Heart left ventricle (tissue), 16 donors: ENCODE measurements at regions not wholly inside any gene's neighbourhood (a gene's known extent, or its start where the extent isn't known, plus 50 kb on each side); places are given as distances from the start of the nearest gene placed in this dataset.

ENCODE experiments used
- ATAC-seq, 4 donors: fragments of 200-7000 bp; cut with Tn5 transposase; one replicate each; pipeline ENCODE4 v1.9.1; 2020 to 2022; ENCODE audit warnings: moderate library complexity in 4 of 4, mild to moderate bottlenecking in 3 of 4, moderate number of reproducible peaks in 1 of 4
- DNase-seq, 5 donors: peaks; one replicate each; pipeline ENCODE4 v3.0.0-alpha.2; 2020
- H3K27ac ChIP-seq, 12 donors: fragments of 200-600 bp; sonication (generic) in 4 of 12; one replicate each; pipeline versions ENCODE4 v1.5.0 to v1.8.0; 2016 to 2022; ENCODE audit warnings: mild to moderate bottlenecking in 2 of 12
- H3K27me3 ChIP-seq, 9 donors: fragments of 200-600 bp; sonication (generic) in 2 of 9; one replicate each; pipeline versions ENCODE4 v1.5.1 to v1.8.0; 2016 to 2022; ENCODE audit warnings: mild to moderate bottlenecking in 3 of 9
- H3K36me3 ChIP-seq, 9 donors: fragments of 200-600 bp; sonication (generic) in 2 of 9; one replicate each; pipeline versions ENCODE4 v1.5.0 to v1.8.0; 2018 to 2022; ENCODE audit warnings: mild to moderate bottlenecking in 2 of 9
- H3K4me1 ChIP-seq, 12 donors: fragments of 200-600 bp; sonication (generic) in 4 of 12; one replicate each; pipeline versions ENCODE4 v1.5.0 to v1.8.0; 2016 to 2022; ENCODE audit warnings: mild to moderate bottlenecking in 3 of 12
- H3K4me3 ChIP-seq, 12 donors: fragments of 200-600 bp; sonication (generic) in 4 of 12; one replicate each; pipeline versions ENCODE4 v1.5.0 to v1.8.0; 2017 to 2022; ENCODE audit warnings: mild to moderate bottlenecking in 9 of 12, moderate library complexity in 4 of 12
- H3K9me3 ChIP-seq, 12 donors: fragments of 200-600 bp; sonication (generic) in 4 of 12; one replicate each; pipeline versions ENCODE4 v1.5.0 to v1.8.0; 2016 to 2022; ENCODE audit warnings: mild to moderate bottlenecking in 1 of 12
- CTCF ChIP-seq, 12 donors: fragments of 200-600 bp; sonication (generic) in 4 of 12; IDR thresholded peaks; one replicate each; pipeline versions ENCODE4 v1.5.0 to v1.8.0; 2018 to 2022; ENCODE audit warnings: antibody characterized with exemption in 12 of 12, mild to moderate bottlenecking in 5 of 12
- POLR2A ChIP-seq, 2 donors: fragments of 450-650 bp; IDR thresholded peaks; one replicate each; pipeline ENCODE4 v1.6.1; 2017; ENCODE audit warnings: antibody characterized with exemption in 2 of 2, mild to moderate bottlenecking in 2 of 2, moderate library complexity in 2 of 2
- whole genome bisulfite sequencing, 4 donors: extraction: QIAGEN DNeasy Blood & Tissue Kit in 2 of 4; methylation state at CpG; one replicate each; pipeline versions ENCODE4 v1.1.5 to v1.1.7; 2013 to 2018; 5-methylcytosine and 5-hydroxymethylcytosine counted together
- intact Hi-C, 10 donors: fragments of 100-400 bp; cut with DNase I; formaldehyde crosslinking; loops; one replicate each; pipeline versions ENCODE4 v1.11.1 to v1.14.2; 2022
- donor health status: ischemic (EF 13 %, LVEDD 7.1; RV severe dilation, severe dysfunction).
- donor health status: healthy with polysubstance abuse.
- donor health status: DM: no; HTN: yes; CAD: no.
- donor health status: DM: no; HTN: no; CAD: no.
- donor health status: ischemic (EF 25% LVEDD 6.9; RV normal size, moderate dysfunction).
- donor health status: ischemic (EF 25% LVEDD 5.7; RV mildly dilated, moderate dysfunction).
- donor health status: healthy.
- donor health status: DM: yes; HTN: yes; CAD: no.
- donor health status: ischemic (EF 35%, LVEDD 5.7; RV mildly dilated, moderate dysfunction).
- donor health status: nonischemic (EF 11% LVEDD 7.7; RV severe dilation, severe dysfunction).
- donor health status: DM: yes; HTN: yes; CAD: no.
- donor health status: PGD.
- donor health status: ischemic (EF 29% LVEDD 5.4; RV normal size, mild dysfunction).
- donor health status: nonischemic (EF 23%, LVEDD 6.1; RV moderate dilation, normal function).

- H3K4me3 ChIP-seq = no peak overlapping the region
- no peak overlapping the region for H3K27ac ChIP-seq
- peaks cover 0 to 5% (median 0%) of the 10 kb centered on the region in 9 donors for H3K27me3 ChIP-seq
- 22 to 32% (median 29%) methylated on average over 6 of the region's 6 CpGs for WGBS, 4 donors
- no peaks in the 10 kb centered on the region for H3K36me3 ChIP-seq
- peaks cover 0 to 10% (median 0%) of the 10 kb centered on the region in 12 donors for H3K9me3 ChIP-seq
- intact Hi-C loops = loop anchor here in 1 of 10 donors (10.0 kb wide), 1 partner anchor 67 kb away; no protein-coding TSS in a partner anchor
- ATAC-seq (no peak), DNase-seq (no peak)
- no peak for TF ChIP-seq POLR2A (IDR thresholded peaks at IDR 0.05)
- TF ChIP-seq CTCF (IDR thresholded peaks at IDR 0.05) = no peak
- no peaks in the 10 kb centered on the region for H3K4me1 ChIP-seq
Measured at GRCh38 chr18:13987956-13988355, 72.6 kb upstream of the MC2R start.

- no peak for DNase-seq
- ATAC-seq = no peak
- intact Hi-C loops = loop anchor here in 1 of 10 donors (10.0 kb wide), 1 partner anchor 71 kb away; no protein-coding TSS in a partner anchor
Measured at GRCh38 chr18:13984080-13984479, 68.7 kb upstream of the MC2R start.

GRCh38 chr18:13983506-13983905, 68.2 kb upstream of the MC2R start:
- Histone ChIP-seq H3K36me3 (no peaks in the 10 kb centered on the region), H3K9me3 (peaks cover 0 to 6% (median 0%) of the 10 kb centered on the region in 12 donors), H3K27ac (no peak overlapping the region), H3K4me3 (no peak overlapping the region), H3K27me3 (peaks cover 0 to 5% (median 0%) of the 10 kb centered on the region in 9 donors), H3K4me1 (no peaks in the 10 kb centered on the region)
- ATAC-seq (no peak), DNase-seq (no peak)
- WGBS, 4 donors = 31 to 100% (median 42%) methylated on average over 1 to 2 of the region's 2 CpGs
- no peak for TF ChIP-seq POLR2A (IDR thresholded peaks at IDR 0.05)
- TF ChIP-seq CTCF (IDR thresholded peaks at IDR 0.05) = no peak
- intact Hi-C loops = loop anchor here in 1 of 10 donors (10.0 kb wide), 1 partner anchor 71 kb away; no protein-coding TSS in a partner anchor

More at GRCh38 chr18:13984080-13984479, 68.7 kb upstream of the MC2R start:
- H3K4me1 ChIP-seq = no peaks in the 10 kb centered on the region
- H3K36me3 ChIP-seq = no peaks in the 10 kb centered on the region
- no peak overlapping the region for H3K4me3 ChIP-seq
- TF ChIP-seq CTCF (IDR thresholded peaks at IDR 0.05) = no peak
- TF ChIP-seq POLR2A (IDR thresholded peaks at IDR 0.05) = no peak
- no peak overlapping the region for H3K27ac ChIP-seq
- peaks cover 0 to 5% (median 0%) of the 10 kb centered on the region in 9 donors for H3K27me3 ChIP-seq
- H3K9me3 ChIP-seq = peaks cover 0 to 6% (median 0%) of the 10 kb centered on the region in 12 donors

GRCh38 chr18:13982126-13982525, 66.8 kb upstream of the MC2R start:
- H3K9me3 ChIP-seq = peaks cover 0 to 6% (median 0%) of the 10 kb centered on the region in 12 donors
- no peaks in the 10 kb centered on the region for H3K27me3 ChIP-seq
- TF ChIP-seq POLR2A (IDR thresholded peaks at IDR 0.05) (no peak), CTCF (IDR thresholded peaks at IDR 0.05) (no peak)
- H3K27ac ChIP-seq = no peak overlapping the region
- DNase-seq = no peak
- WGBS, 4 donors = 31 to 54% (median 41%) methylated on average over 4 of the region's 4 CpGs
- H3K36me3 ChIP-seq = no peaks in the 10 kb centered on the region
- H3K4me3 ChIP-seq = no peak overlapping the region
- intact Hi-C loops = loop anchor here in 1 of 10 donors (10.0 kb wide), 1 partner anchor 73 kb away; no protein-coding TSS in a partner anchor
- H3K4me1 ChIP-seq = no peaks in the 10 kb centered on the region
- ATAC-seq = no peak
